ENCODE measurements at regions not wholly inside any gene's neighbourhood (a gene's known extent, or its start where the extent isn't known, plus 50 kb on each side); places are given as distances from the start of the nearest gene placed in this dataset.

GRCh38 chr22:47568700-47569099 is 806.2 kb downstream of the TBC1D22A start:
- ChIA-PET POLR2A (no interaction called here), CTCF (no interaction called here)
- Histone ChIP-seq H3K36me3 (ENCODE audit: insufficient read depth, low read length) (no peaks in the 10 kb centered on the region), H3K4me3 (ENCODE audit: low read length) (no peak overlapping the region), H3K4me1 (ENCODE audit: insufficient read depth, low read length) (no peaks in the 10 kb centered on the region), H3K9me3 (ENCODE audit: low read length) (no peaks in the 10 kb centered on the region), H3K27me3 (ENCODE audit: insufficient read depth, low read length, poor library complexity, severe bottlenecking) (no peaks in the 10 kb centered on the region), H3K27ac (ENCODE audit: low read depth, low read length) (no peak overlapping the region)
- no peak overlapping the region for H3K27ac Mint-ChIP-seq
- no peak for DNase-seq
- no peaks in the 10 kb centered on the region for H3K9me3 Mint-ChIP-seq
- H3K4me1 Mint-ChIP-seq = no peaks in the 10 kb centered on the region
- H3K36me3 Mint-ChIP-seq = no peaks in the 10 kb centered on the region
- H3K4me3 Mint-ChIP-seq = no peak overlapping the region
- H3K27me3 Mint-ChIP-seq = no peaks in the 10 kb centered on the region

GRCh38 chr22:47567126-47568090 is 805.0 kb downstream of the TBC1D22A start:
- POLR2A ChIA-PET = no interaction called here
- no peaks in the 10 kb centered on the region for H3K4me1 Mint-ChIP-seq
- no peak overlapping the region for H3K27ac ChIP-seq (ENCODE audit: low read depth, low read length)
- CTCF ChIA-PET = no interaction called here
- no peaks in the 10 kb centered on the region for H3K9me3 ChIP-seq (ENCODE audit: low read length)
- H3K36me3 ChIP-seq (ENCODE audit: insufficient read depth, low read length) = no peaks in the 10 kb centered on the region
- no peak overlapping the region for H3K4me3 Mint-ChIP-seq
- no peak for DNase-seq
- peaks cover 0 to 1% (median 0%) of the 10 kb centered on the region in 3 donors for H3K36me3 Mint-ChIP-seq
- no peaks in the 10 kb centered on the region for H3K4me1 ChIP-seq (ENCODE audit: insufficient read depth, low read length)
- peak overlapping the region in 1 of 8 donors; percentile 54 for H3K27ac Mint-ChIP-seq
- peaks cover 3 to 4% of the 10 kb centered on the region in 2 donors for H3K27me3 Mint-ChIP-seq
- H3K9me3 Mint-ChIP-seq = no peaks in the 10 kb centered on the region
- H3K4me3 ChIP-seq (ENCODE audit: low read length) = no peak overlapping the region
- no peaks in the 10 kb centered on the region for H3K27me3 ChIP-seq (ENCODE audit: insufficient read depth, low read length, poor library complexity, severe bottlenecking)

GRCh38 chr22:47566491-47566890 is 804.0 kb downstream of the TBC1D22A start:
- ChIA-PET CTCF (no interaction called here), POLR2A (no interaction called here)
- Histone ChIP-seq H3K4me1 (ENCODE audit: insufficient read depth, low read length) (no peaks in the 10 kb centered on the region), H3K36me3 (ENCODE audit: insufficient read depth, low read length) (no peaks in the 10 kb centered on the region), H3K27ac (ENCODE audit: low read depth, low read length) (no peak overlapping the region), H3K4me3 (ENCODE audit: low read length) (no peak overlapping the region), H3K9me3 (ENCODE audit: low read length) (no peaks in the 10 kb centered on the region), H3K27me3 (ENCODE audit: insufficient read depth, low read length, poor library complexity, severe bottlenecking) (no peaks in the 10 kb centered on the region)
- Mint-ChIP-seq H3K9me3 (no peaks in the 10 kb centered on the region), H3K27me3 (peaks cover 3 to 4% of the 10 kb centered on the region in 2 donors), H3K36me3 (peaks cover 0 to 1% (median 0%) of the 10 kb centered on the region in 3 donors), H3K4me1 (no peaks in the 10 kb centered on the region), H3K4me3 (no peak overlapping the region), H3K27ac (no peak overlapping the region)
- no peak for DNase-seq

GRCh38 chr22:47565607-47566006 is 803.2 kb downstream of the TBC1D22A start:
- no peak for DNase-seq
- H3K9me3 ChIP-seq (ENCODE audit: low read length) = no peaks in the 10 kb centered on the region
- H3K36me3 Mint-ChIP-seq = peaks cover 0 to 1% (median 0%) of the 10 kb centered on the region in 3 donors
- ChIA-PET POLR2A (no interaction called here), CTCF (no interaction called here)
- H3K4me1 Mint-ChIP-seq = no peaks in the 10 kb centered on the region
- H3K9me3 Mint-ChIP-seq = no peaks in the 10 kb centered on the region
- no peak overlapping the region for H3K27ac ChIP-seq (ENCODE audit: low read depth, low read length)
- no peak overlapping the region for H3K27ac Mint-ChIP-seq
- no peaks in the 10 kb centered on the region for H3K4me1 ChIP-seq (ENCODE audit: insufficient read depth, low read length)
- peaks cover 3 to 7% of the 10 kb centered on the region in 2 donors for H3K27me3 Mint-ChIP-seq
- no peak overlapping the region for H3K4me3 ChIP-seq (ENCODE audit: low read length)
- H3K36me3 ChIP-seq (ENCODE audit: insufficient read depth, low read length) = no peaks in the 10 kb centered on the region
- no peak overlapping the region for H3K4me3 Mint-ChIP-seq
- no peaks in the 10 kb centered on the region for H3K27me3 ChIP-seq (ENCODE audit: insufficient read depth, low read length, poor library complexity, severe bottlenecking)

GRCh38 chr22:47564651-47565434 is 802.4 kb downstream of the TBC1D22A start:
- Histone ChIP-seq H3K4me3 (ENCODE audit: low read length) (no peak overlapping the region), H3K27me3 (ENCODE audit: insufficient read depth, low read length, poor library complexity, severe bottlenecking) (no peaks in the 10 kb centered on the region), H3K4me1 (ENCODE audit: insufficient read depth, low read length) (no peaks in the 10 kb centered on the region), H3K36me3 (ENCODE audit: insufficient read depth, low read length) (no peaks in the 10 kb centered on the region), H3K9me3 (ENCODE audit: low read length) (no peaks in the 10 kb centered on the region), H3K27ac (ENCODE audit: low read depth, low read length) (no peak overlapping the region)
- H3K27ac Mint-ChIP-seq = peak overlapping the region in 2 of 8 donors; percentile 68 to 87
- no peaks in the 10 kb centered on the region for H3K4me1 Mint-ChIP-seq
- no peak for DNase-seq
- H3K9me3 Mint-ChIP-seq = no peaks in the 10 kb centered on the region
- peaks cover 0 to 1% (median 0%) of the 10 kb centered on the region in 3 donors for H3K36me3 Mint-ChIP-seq
- no peak overlapping the region for H3K4me3 Mint-ChIP-seq
- H3K27me3 Mint-ChIP-seq = peaks cover 3 to 7% of the 10 kb centered on the region in 2 donors
- ChIA-PET CTCF (no interaction called here), POLR2A (no interaction called here)

- Mint-ChIP-seq H3K36me3 (peaks cover 0 to 1% (median 0%) of the 10 kb centered on the region in 3 donors), H3K9me3 (no peaks in the 10 kb centered on the region), H3K4me1 (no peaks in the 10 kb centered on the region), H3K27ac (no peak overlapping the region), H3K27me3 (peaks cover 3 to 7% of the 10 kb centered on the region in 2 donors), H3K4me3 (no peak overlapping the region)
- no peaks in the 10 kb centered on the region for H3K9me3 ChIP-seq (ENCODE audit: low read length)
- ChIA-PET POLR2A (no interaction called here), CTCF (no interaction called here)
- H3K36me3 ChIP-seq (ENCODE audit: insufficient read depth, low read length) = no peaks in the 10 kb centered on the region
- no peaks in the 10 kb centered on the region for H3K4me1 ChIP-seq (ENCODE audit: insufficient read depth, low read length)
- H3K27me3 ChIP-seq (ENCODE audit: insufficient read depth, low read length, poor library complexity, severe bottlenecking) = no peaks in the 10 kb centered on the region
- H3K27ac ChIP-seq (ENCODE audit: low read depth, low read length) = no peak overlapping the region
- no peak for DNase-seq
- no peak overlapping the region for H3K4me3 ChIP-seq (ENCODE audit: low read length)
These were observed 801.7 kb downstream of the TBC1D22A start for GRCh38 chr22:47564158-47564450.

- H3K9me3 Mint-ChIP-seq = no peaks in the 10 kb centered on the region
- Histone ChIP-seq H3K4me1 (ENCODE audit: insufficient read depth, low read length) (no peaks in the 10 kb centered on the region), H3K9me3 (ENCODE audit: low read length) (no peaks in the 10 kb centered on the region), H3K4me3 (ENCODE audit: low read length) (no peak overlapping the region), H3K36me3 (ENCODE audit: insufficient read depth, low read length) (no peaks in the 10 kb centered on the region), H3K27ac (ENCODE audit: low read depth, low read length) (no peak overlapping the region), H3K27me3 (ENCODE audit: insufficient read depth, low read length, poor library complexity, severe bottlenecking) (no peaks in the 10 kb centered on the region)
- no peak for DNase-seq
- peaks cover 3 to 7% of the 10 kb centered on the region in 2 donors for H3K27me3 Mint-ChIP-seq
- ChIA-PET CTCF (no interaction called here), POLR2A (no interaction called here)
- no peaks in the 10 kb centered on the region for H3K4me1 Mint-ChIP-seq
- peaks cover 0 to 1% (median 0%) of the 10 kb centered on the region in 3 donors for H3K36me3 Mint-ChIP-seq
- no peak overlapping the region for H3K27ac Mint-ChIP-seq
- no peak overlapping the region for H3K4me3 Mint-ChIP-seq
These were observed 801.1 kb downstream of the TBC1D22A start for GRCh38 chr22:47563406-47564157.

- no peaks in the 10 kb centered on the region for H3K36me3 ChIP-seq (ENCODE audit: insufficient read depth, low read length)
- H3K4me1 Mint-ChIP-seq = no peaks in the 10 kb centered on the region
- H3K27ac Mint-ChIP-seq = no peak overlapping the region
- H3K4me1 ChIP-seq (ENCODE audit: insufficient read depth, low read length) = no peaks in the 10 kb centered on the region
- POLR2A ChIA-PET = no interaction called here
- peaks cover 0 to 1% (median 0%) of the 10 kb centered on the region in 3 donors for H3K36me3 Mint-ChIP-seq
- no peak overlapping the region for H3K27ac ChIP-seq (ENCODE audit: low read depth, low read length)
- no peaks in the 10 kb centered on the region for H3K27me3 ChIP-seq (ENCODE audit: insufficient read depth, low read length, poor library complexity, severe bottlenecking)
- CTCF ChIA-PET = no interaction called here
- H3K4me3 ChIP-seq (ENCODE audit: low read length) = no peak overlapping the region
- peaks cover 3 to 9% of the 10 kb centered on the region in 2 donors for H3K27me3 Mint-ChIP-seq
- H3K9me3 ChIP-seq (ENCODE audit: low read length) = no peaks in the 10 kb centered on the region
- DNase-seq = no peak
- no peaks in the 10 kb centered on the region for H3K9me3 Mint-ChIP-seq
- H3K4me3 Mint-ChIP-seq = no peak overlapping the region
These were observed 799.3 kb downstream of the TBC1D22A start for GRCh38 chr22:47561766-47562165.

Measured in CD8-positive, alpha-beta memory T cell (primary cell).